ENCODE measurements at regions not wholly inside any gene's neighbourhood (a gene's known extent, or its start where the extent isn't known, plus 50 kb on each side); places are given as distances from the start of the nearest gene placed in this dataset.

DNA sequence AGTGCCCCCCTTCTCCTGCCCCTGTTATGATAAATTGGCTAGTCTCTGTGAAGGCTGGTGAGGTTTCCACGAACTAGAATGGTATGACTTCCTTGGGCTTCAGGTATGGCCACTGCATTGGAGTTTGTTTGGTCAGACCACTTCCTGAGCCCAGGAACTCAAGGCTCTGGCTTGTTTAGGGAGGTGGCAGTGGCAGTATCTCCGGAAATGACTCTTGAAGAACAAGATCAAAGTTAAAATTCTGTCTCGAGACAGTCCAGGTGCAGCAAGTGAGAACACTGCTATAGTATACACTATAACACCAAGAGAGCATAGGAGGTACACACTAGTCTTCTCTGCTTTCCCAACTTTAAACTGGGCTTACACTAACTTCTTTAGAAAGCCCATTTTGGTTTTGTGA lies 309.1 kb downstream of the KLF12 start:
- Histone ChIP-seq H3K4me3 (no peak overlapping the region), H3K4me1 (ENCODE audit: insufficient read depth) (peaks cover 1% of the 10 kb centered on the region), H3K9me3 (no peaks in the 10 kb centered on the region), H3K27me3 (no peaks in the 10 kb centered on the region), H3K27ac (no peak overlapping the region), H3K36me3 (no peaks in the 10 kb centered on the region)
- intact Hi-C loops (cut with DNase I) = no loop called here
- DNase-seq = no peak
- TF ChIP-seq, protein P1, sequence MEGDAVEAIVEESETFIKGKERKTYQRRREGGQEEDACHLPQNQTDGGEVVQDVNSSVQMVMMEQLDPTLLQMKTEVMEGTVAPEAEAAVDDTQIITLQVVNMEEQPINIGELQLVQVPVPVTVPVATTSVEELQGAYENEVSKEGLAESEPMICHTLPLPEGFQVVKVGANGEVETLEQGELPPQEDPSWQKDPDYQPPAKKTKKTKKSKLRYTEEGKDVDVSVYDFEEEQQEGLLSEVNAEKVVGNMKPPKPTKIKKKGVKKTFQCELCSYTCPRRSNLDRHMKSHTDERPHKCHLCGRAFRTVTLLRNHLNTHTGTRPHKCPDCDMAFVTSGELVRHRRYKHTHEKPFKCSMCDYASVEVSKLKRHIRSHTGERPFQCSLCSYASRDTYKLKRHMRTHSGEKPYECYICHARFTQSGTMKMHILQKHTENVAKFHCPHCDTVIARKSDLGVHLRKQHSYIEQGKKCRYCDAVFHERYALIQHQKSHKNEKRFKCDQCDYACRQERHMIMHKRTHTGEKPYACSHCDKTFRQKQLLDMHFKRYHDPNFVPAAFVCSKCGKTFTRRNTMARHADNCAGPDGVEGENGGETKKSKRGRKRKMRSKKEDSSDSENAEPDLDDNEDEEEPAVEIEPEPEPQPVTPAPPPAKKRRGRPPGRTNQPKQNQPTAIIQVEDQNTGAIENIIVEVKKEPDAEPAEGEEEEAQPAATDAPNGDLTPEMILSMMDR (IDR thresholded peaks at IDR 0.05) = no peak
- no peak for TF ChIP-seq EP300 (IDR thresholded peaks at IDR 0.05)
- TF ChIP-seq POLR2A (IDR thresholded peaks at IDR 0.05) = no peak
- 93 to 96% (median 95%) methylated on average over 3 of the region's 3 CpGs for WGBS, 3 donors

DNA sequence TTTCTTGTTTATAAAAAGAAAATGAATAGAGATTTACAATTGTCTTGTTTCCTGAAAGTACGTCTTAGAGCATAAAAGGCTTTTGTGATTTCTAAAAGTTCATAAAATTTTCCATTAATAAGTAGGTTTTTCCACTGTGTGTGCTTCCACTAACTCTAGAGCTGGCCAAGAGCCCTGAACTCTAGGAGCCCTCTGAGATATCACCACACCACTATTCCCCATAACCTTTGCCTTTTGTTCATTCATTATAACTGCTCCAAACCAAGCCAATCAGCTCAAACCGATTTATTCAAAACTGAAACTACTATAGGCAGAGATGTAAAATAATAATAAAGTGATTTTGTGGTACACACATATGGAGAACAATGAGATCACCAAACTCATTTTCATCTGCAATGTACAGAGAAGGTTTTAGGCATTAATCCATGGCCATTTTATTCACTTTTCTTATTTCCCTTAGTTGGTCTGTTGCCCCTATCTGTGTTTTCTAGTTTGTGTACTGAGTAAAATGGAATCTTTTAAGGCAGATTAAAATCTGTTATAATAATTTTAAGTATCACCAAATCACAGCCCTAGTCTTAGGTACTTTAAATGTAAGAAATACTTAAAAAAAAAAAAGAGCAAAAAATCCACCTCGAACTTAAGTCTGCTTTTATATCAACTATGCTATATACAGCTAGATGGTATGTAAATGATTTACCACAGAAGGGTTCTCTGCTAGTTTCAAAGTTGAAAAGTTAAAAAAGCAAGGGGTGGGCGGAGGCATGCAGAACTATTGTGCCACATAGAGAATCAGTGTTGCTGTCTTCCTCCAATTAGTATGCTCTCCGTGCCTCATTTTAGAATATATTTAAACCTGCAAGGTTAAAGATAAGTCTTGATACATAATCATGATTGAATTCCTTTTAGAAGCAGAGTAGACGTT lies 311.3 kb downstream of the KLF12 start:
- H3K27ac ChIP-seq = no peak overlapping the region
- TF ChIP-seq, protein P1 (IDR thresholded peaks at IDR 0.05) = no peak
- TF ChIP-seq POLR2A (IDR thresholded peaks at IDR 0.05) (no peak), EP300 (IDR thresholded peaks at IDR 0.05) (no peak)
- WGBS, 3 donors = 76 to 83% (median 82%) methylated on average over 6 of the region's 6 CpGs
- no peaks in the 10 kb centered on the region for H3K27me3 ChIP-seq
- H3K4me3 ChIP-seq = no peak overlapping the region
- no peaks in the 10 kb centered on the region for H3K36me3 ChIP-seq
- intact Hi-C loops (cut with DNase I) = no loop called here
- H3K9me3 ChIP-seq = no peaks in the 10 kb centered on the region
- H3K4me1 ChIP-seq (ENCODE audit: insufficient read depth) = no peaks in the 10 kb centered on the region
- no peak for DNase-seq

DNA sequence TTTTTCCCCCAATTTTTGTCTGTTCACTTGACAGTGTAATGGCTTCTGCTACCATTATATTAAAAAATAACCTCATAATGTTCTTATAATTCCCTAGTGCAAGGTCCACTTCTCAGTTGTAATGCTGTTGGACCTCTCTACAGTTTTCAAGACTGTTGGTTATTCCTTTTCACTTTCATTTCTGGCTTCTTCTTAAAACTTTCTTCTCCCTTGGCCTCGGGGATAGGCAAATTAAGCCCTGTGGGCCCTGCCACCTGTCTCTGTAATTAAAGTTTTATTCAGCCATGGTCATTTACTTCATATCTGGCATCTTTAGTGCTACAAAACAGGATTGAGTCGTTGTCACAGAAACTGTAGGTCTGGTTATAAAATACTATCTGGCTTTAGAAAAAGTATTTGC lies 313.5 kb downstream of the KLF12 start:
- TF ChIP-seq, protein P1 (IDR thresholded peaks at IDR 0.05) = no peak
- TF ChIP-seq EP300 (IDR thresholded peaks at IDR 0.05) = no peak
- TF ChIP-seq POLR2A (IDR thresholded peaks at IDR 0.05) = no peak
- DNase-seq = no peak
- Histone ChIP-seq H3K36me3 (no peaks in the 10 kb centered on the region), H3K4me1 (ENCODE audit: insufficient read depth) (no peaks in the 10 kb centered on the region), H3K4me3 (no peak overlapping the region), H3K27me3 (no peaks in the 10 kb centered on the region), H3K9me3 (no peaks in the 10 kb centered on the region), H3K27ac (no peak overlapping the region)
- 95 to 98% (median 96%) methylated on average over 2 of the region's 2 CpGs for WGBS, 3 donors
- intact Hi-C loops (cut with DNase I) = no loop called here

DNA sequence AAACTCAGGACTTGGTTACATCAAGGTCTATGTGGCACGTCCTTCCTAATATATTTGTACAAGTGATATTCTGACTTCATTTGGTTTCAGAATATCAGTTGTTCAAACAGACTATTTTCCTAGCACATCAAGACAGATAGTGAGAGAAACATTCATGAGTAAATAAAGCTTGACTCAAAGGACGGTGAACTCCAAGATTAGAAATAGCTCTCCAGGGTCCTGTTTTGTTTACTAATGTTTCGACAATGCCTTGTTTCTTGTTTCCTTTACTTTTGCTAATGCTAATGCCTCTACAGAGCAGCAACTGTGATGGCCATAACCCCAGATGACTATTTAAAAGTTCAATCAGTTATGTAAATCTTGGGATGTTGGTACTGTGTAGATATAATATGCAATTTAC lies 313.9 kb downstream of the KLF12 start:
- Histone ChIP-seq H3K9me3 (no peaks in the 10 kb centered on the region), H3K27me3 (no peaks in the 10 kb centered on the region), H3K27ac (no peak overlapping the region), H3K4me3 (no peak overlapping the region), H3K4me1 (ENCODE audit: insufficient read depth) (no peaks in the 10 kb centered on the region), H3K36me3 (no peaks in the 10 kb centered on the region)
- TF ChIP-seq, protein P1 (IDR thresholded peaks at IDR 0.05) = no peak
- TF ChIP-seq EP300 (IDR thresholded peaks at IDR 0.05) = no peak
- TF ChIP-seq POLR2A (IDR thresholded peaks at IDR 0.05) = no peak
- DNase-seq = no peak
- intact Hi-C loops (cut with DNase I) = no loop called here
- WGBS, 3 donors = 93 to 95% (median 95%) methylated on average over 3 of the region's 3 CpGs

Data from ovary (tissue), 7 donors.